ENCODE measurements at regions not wholly inside any gene's neighbourhood (a gene's known extent, or its start where the extent isn't known, plus 50 kb on each side); places are given as distances from the start of the nearest gene placed in this dataset.

- DNase-seq, result no peak
- Histone ChIP-seq H3K27ac (no peak overlapping the region), H3K4me1 (no peaks in the 10 kb centered on the region), H3K27me3 (no peaks in the 10 kb centered on the region), H3K9me3 (no peaks in the 10 kb centered on the region), H3K4me3 (no peak overlapping the region), H3K36me3 (no peaks in the 10 kb centered on the region)
- no peak for TF ChIP-seq POLR2A (IDR thresholded peaks at IDR 0.05)
- no peak for TF ChIP-seq CTCF (IDR thresholded peaks at IDR 0.05)
- intact Hi-C loops (cut with DNase I; ENCODE audit: low total_unique reads), result no loop called here
These were observed 399.6 kb downstream of the LMO7 start for GRCh38 chr13:76035711-76036110.

GRCh38 chr13:76029706-76030105 lies 393.6 kb downstream of the LMO7 start:
- no peak for DNase-seq
- TF ChIP-seq POLR2A (IDR thresholded peaks at IDR 0.05) (no peak), CTCF (IDR thresholded peaks at IDR 0.05) (no peak)
- Histone ChIP-seq H3K4me1 (no peaks in the 10 kb centered on the region), H3K36me3 (no peaks in the 10 kb centered on the region), H3K27ac (no peak overlapping the region), H3K4me3 (no peak overlapping the region), H3K27me3 (no peaks in the 10 kb centered on the region), H3K9me3 (no peaks in the 10 kb centered on the region)
- intact Hi-C loops (cut with DNase I; ENCODE audit: low total_unique reads), result no loop called here

GRCh38 chr13:76029088-76029487 lies 393.0 kb downstream of the LMO7 start:
- Histone ChIP-seq H3K4me3 (no peak overlapping the region), H3K27ac (no peak overlapping the region), H3K36me3 (no peaks in the 10 kb centered on the region), H3K9me3 (no peaks in the 10 kb centered on the region), H3K4me1 (no peaks in the 10 kb centered on the region), H3K27me3 (no peaks in the 10 kb centered on the region)
- intact Hi-C loops (cut with DNase I; ENCODE audit: low total_unique reads), result no loop called here
- DNase-seq, result no peak
- no peak for TF ChIP-seq POLR2A (IDR thresholded peaks at IDR 0.05)
- TF ChIP-seq CTCF (IDR thresholded peaks at IDR 0.05), result no peak

- TF ChIP-seq POLR2A (IDR thresholded peaks at IDR 0.05), result no peak
- no peak for TF ChIP-seq CTCF (IDR thresholded peaks at IDR 0.05)
- Histone ChIP-seq H3K9me3 (no peaks in the 10 kb centered on the region), H3K27ac (no peak overlapping the region), H3K4me3 (no peak overlapping the region), H3K4me1 (no peaks in the 10 kb centered on the region), H3K36me3 (no peaks in the 10 kb centered on the region), H3K27me3 (no peaks in the 10 kb centered on the region)
- no peak for DNase-seq
- intact Hi-C loops (cut with DNase I; ENCODE audit: low total_unique reads), result no loop called here
These were observed 391.0 kb downstream of the LMO7 start for GRCh38 chr13:76027131-76027530.

GRCh38 chr13:76025392-76025791 lies 389.3 kb downstream of the LMO7 start:
- Histone ChIP-seq H3K36me3 (no peaks in the 10 kb centered on the region), H3K27me3 (no peaks in the 10 kb centered on the region), H3K9me3 (no peaks in the 10 kb centered on the region), H3K4me1 (no peaks in the 10 kb centered on the region), H3K27ac (no peak overlapping the region), H3K4me3 (no peak overlapping the region)
- intact Hi-C loops (cut with DNase I; ENCODE audit: low total_unique reads), result no loop called here
- TF ChIP-seq POLR2A (IDR thresholded peaks at IDR 0.05), result no peak
- no peak for TF ChIP-seq CTCF (IDR thresholded peaks at IDR 0.05)
- no peak for DNase-seq
